Stimulated activated CD4-positive, alpha-beta T cell treated with anti-CD3 and anti-CD28 coated beads, Interleukin-1b, Interleukin-23, amount 100 ng/mL, for 48 hours (primary cell): ENCODE measurements at regions not wholly inside any gene's neighbourhood (a gene's known extent, or its start where the extent isn't known, plus 50 kb on each side); places are given as distances from the start of the nearest gene placed in this dataset.
"Not testable (repeated sequence)": the region's sequence is repeated elsewhere in the genome, so short reads cannot be mapped to it uniquely, and the experiment has no call there.

Source experiments
- DNase-seq: peaks from one replicate; pipeline ENCODE4 v3.0.0-alpha.2; 2020

DNA sequence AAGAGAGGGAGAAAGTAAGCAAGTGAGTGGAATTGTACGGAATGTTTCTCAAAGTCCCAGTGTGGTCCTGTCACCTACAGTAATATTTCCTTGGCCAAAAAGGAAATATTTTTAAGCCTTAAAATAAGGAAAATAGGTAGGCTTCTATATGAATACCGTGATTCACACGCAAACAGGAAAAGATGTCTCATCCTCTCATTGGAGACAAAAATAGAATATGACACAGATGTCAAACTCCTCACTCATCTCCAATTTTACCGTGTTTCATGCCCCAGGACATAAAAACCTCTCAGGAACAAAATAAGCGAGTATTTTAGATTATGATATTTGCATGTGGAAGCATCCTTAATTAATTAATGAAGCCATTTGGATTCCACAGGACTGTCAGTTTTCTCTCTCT, 1269.5 kb downstream of the RAPGEF2 start:
- DNase-seq = no peak

DNA sequence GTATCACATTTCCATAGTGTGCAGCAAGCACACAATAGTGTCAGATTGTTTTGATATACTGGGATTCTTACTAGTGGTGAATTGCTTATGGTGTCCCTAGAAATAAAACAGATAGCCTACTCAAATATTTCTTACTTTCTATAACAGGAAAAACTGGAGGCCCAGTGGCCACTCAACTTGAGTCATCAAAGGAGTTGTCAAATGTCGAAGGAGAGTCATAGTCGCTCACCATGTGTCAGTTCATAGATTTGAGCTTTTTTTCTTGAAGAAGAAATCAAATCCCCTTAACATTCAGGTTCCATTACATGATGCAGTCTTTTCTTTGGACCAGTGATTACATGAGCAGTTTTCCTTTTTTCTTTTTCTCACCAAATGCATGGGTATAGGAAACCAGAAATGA, 1271.0 kb downstream of the RAPGEF2 start:
- no peak for DNase-seq

GRCh38 chr4:160375772-160376452, 1273.0 kb downstream of the RAPGEF2 start:
- DNase-seq = no peak

GRCh38 chr4:160386846-160387245, 1284.0 kb downstream of the RAPGEF2 start:
- DNase-seq = no peak

- DNase-seq = no peak
Measured at GRCh38 chr4:160399826-160400225, 1296.9 kb downstream of the RAPGEF2 start.

DNA sequence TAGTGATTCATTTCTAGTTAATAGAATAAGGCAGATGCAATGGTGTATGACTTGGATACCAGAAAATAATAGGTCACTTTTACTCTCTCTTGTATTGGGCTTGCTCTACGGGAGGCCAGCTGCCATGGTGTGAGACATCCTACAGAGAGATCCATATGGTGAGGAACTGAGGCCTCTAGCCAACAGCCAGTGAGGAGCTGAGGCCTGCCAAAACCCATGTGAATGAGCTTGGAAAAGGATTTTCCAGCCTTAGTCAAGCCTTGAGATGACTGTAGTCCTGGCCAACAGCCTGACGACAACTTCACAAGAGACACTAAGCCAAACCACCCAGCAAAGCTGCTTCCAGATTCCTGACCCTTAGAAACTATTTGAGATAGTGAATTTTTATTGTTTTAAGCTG, 1300.2 kb downstream of the RAPGEF2 start:
- DNase-seq = no peak

GRCh38 chr4:160406263-160406825, 1303.5 kb downstream of the RAPGEF2 start:
- no peak for DNase-seq

DNA sequence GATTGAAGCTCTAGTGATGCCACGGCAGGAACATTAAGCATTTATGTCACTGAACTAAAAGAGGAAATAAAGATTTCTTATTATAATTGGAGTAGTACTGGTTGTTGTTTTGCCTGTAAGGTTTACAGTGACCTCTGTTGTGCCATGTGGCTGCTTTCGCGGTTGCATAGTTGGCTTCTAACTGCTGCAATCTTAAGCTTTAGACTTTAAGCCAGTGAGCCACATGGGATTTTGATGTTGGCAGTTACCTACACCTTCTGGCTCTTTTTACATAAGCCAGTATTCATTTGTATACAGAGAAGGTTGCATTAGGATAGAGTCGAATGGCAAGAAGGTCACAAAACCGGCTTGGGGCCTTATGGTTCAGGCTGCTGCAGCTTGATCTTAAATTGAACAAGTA, 1311.6 kb downstream of the RAPGEF2 start:
- DNase-seq = no peak

DNA sequence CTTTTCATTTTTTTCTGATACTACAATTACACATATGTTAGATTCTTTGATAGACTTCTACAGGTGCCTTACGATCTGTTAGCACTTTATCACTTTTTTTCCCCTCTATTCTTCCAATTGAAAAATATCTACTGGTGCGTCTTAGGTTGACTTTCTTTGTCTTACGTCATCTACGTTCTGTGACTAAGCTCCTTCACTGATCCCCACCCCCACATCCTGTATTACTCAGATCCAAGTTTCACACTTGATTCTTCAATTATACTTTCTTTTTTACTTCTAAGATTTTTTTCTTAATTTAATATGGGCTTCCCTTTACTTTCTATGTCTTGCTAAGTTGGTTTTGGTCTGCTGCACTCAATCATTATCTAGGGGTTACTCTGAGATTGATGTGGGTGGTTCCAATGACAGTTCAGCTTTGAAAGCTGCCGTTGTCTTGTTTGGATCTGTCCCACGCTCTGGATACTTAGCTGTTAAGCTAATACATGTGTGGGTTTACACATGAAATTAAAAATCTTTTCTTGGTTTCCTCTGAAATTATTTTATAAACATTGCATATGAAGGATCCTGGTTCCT, 1321.1 kb downstream of the RAPGEF2 start:
- no peak for DNase-seq

- no peak for DNase-seq
Measured at GRCh38 chr4:160426233-160426632, 1323.4 kb downstream of the RAPGEF2 start.

DNA sequence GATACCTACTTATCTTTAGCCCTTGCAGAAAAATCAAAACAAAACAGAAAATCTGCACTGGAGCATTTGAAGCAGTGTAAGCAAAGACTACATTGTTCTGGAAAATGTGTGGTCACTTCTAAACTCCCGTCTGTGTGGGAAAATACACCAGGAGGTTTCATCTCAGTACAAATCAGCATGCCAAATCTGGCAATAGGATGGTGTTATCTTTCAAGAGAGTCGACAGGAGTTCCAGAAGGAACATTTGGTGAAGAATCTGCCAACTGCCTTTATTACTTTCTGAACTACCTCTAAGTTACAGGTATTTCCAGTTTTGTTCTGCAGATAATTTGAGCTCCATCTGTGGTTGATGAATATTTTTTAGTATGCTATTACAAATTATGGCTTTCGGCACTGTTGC, 1348.0 kb downstream of the RAPGEF2 start:
- DNase-seq = no peak

DNA sequence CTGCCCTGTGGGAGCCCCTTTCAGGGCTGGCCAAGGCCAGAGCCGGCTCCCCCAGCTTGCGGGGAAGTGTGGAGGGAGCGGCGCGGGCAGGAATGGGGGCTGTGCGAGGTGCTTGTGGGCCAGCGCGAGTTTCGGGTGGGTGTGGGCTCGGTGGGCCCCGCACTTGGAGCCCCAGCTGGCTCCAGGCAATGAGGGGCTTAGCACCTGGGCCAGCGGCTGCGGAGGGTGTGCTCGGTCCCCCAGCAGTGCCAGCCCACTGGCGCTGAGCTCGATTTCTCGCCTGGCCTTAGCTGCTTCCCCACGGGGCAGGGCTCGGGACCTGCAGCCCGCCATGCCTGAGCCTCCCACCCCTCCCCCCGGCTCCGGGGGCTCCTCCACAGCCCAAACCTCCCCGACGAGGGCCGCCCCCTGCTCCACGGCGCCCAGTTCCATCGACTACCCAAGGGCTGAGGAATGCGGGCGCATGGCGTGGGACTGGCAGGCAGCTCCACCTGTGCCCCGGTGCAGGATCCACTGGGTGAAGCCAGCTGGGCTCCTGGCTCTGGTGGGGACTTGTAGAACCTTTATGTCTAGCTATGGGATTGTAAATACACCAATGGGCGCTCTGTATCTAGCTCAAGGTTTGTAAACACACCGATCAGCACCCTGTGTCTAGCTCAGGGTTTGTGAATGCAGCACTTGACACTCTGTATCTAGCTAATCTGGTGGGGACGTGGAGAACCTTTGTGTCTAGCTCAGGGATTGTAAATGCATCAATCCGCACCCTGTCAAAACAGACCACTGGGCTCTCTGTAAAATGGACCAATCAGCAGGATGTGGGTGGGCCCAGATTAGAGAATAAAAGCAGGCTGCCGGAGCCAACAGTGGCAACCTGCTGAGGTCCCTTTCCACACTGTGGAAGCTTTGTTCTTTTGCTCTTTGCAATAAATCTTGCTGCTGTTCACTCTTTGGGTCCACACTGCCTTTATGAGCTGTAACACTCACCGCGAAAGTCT, 1379.1 kb downstream of the RAPGEF2 start:
- DNase-seq = not testable (repeated sequence)

GRCh38 chr4:160485071-160485687, 1382.3 kb downstream of the RAPGEF2 start:
- no peak for DNase-seq

DNA sequence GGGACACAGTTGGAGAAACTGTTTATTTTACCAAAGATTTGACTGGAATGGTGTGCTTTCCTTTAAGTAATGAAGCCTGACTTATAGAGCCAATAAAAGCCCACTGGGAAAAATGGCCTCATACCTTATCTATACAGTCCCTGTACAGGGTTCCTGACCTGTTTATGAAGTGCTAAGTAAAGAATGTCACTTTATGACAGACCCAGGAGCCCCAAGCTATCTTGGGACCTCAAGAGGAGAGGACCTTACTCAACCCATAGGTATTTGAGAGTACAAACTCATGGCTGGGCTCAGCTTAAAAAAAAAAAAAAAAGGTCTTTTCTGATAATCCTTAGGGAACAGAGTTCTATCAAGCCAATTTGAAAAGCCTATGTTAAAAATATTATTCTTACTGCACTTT, 1389.3 kb downstream of the RAPGEF2 start:
- no peak for DNase-seq

DNA sequence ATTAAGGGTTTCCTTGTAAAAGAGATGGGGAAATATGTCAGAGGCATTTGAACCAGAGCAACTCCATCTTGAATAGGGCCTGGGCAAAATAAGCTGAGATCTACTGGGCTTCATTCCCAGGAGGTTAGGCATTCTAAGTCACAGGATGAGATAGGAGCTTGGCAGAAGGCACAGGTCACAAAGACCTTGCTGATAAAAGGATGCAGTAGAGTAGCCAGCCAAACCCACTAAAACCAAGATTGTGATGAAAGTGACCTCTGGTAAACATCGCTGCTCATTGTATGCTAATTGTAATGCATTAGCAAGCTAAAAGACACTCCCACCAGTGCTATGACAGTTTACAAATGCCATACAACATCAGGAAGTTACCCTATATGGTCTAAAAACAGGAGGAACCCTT, 1390.3 kb downstream of the RAPGEF2 start:
- DNase-seq = no peak

GRCh38 chr4:160495356-160495755, 1392.5 kb downstream of the RAPGEF2 start:
- no peak for DNase-seq

DNA sequence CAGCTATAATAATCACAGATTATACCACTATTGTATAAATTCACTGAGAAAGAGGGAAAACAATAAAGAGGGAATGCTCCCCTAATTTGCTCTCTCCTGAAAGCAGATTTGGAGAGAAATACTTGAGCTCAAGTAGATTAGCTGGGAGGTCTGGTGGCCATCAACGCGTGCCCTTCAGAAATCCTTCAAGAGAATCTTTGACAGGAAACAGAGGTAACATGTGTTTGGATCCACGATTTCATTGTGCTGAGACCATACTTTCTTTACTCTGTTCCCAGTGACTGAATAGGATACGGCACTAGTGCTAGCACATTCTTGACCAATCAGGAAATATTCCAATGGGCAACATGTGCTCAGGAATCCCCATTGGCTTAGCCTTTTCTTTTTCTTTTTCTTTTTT, 1395.3 kb downstream of the RAPGEF2 start:
- no peak for DNase-seq

- DNase-seq = no peak
Measured at GRCh38 chr4:160505724-160506123, 1402.8 kb downstream of the RAPGEF2 start.

GRCh38 chr4:160510928-160511327, 1408.0 kb downstream of the RAPGEF2 start:
- DNase-seq = no peak

DNA sequence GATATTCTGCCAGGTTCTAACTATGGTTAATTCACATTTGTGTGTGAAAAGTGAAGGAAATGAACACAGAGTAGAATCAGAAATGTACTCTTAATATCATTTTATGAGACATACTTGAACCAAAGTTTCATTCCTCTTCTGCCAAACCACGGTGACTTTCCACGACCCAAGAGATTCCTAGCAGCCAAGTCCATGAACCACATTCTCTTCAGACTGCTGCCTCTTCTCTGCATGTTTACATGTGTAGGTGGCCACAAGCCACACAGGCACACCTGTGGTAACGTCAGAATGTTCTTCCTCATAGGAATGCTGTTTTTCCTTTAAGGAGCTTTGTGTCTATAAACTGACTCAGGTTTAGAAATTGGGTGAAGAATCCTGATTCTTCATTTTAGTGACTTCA, 1411.2 kb downstream of the RAPGEF2 start:
- no peak for DNase-seq

- DNase-seq = no peak
Measured at GRCh38 chr4:160523231-160523630, 1420.4 kb downstream of the RAPGEF2 start.

DNA sequence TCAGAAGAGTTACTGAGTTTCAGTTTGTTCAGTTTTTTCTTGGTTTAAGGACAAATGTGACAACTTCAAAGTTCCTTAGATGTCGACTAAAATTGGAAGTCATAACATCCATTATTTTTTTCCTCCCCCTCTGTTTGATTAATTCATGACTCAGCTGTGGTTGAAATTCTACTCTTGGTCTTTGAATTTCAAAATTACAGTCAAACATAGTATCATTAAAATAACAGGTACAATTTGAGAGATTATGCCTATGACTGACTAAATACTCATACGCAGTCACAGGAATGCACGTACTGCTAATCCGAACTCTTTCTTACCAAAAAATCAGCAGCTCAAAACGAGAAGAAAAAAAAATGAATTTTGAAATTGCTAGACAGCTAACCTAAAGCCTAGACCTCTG, 1434.8 kb downstream of the RAPGEF2 start:
- DNase-seq = no peak

DNA sequence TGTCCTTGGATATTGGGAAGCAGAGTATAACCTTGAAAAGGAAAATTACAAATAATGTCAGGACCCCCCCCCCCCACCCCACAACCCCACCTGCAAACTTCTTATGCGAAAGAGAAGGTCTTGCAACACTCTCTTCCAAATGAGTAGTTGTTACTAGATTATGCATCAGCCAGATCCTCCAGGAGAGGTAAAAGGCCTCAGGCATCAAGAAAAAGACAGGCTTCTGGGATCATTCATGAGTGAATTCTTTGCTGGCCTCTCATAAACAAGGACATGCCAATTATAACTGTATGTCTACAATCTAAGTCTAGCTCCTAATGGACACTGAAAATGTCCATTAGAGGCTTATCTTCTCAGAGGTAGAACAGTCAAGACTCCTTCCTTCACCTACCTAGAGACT, 1443.3 kb downstream of the RAPGEF2 start:
- DNase-seq = no peak
